ENCODE measurements at regions not wholly inside any gene's neighbourhood (a gene's known extent, or its start where the extent isn't known, plus 50 kb on each side); places are given as distances from the start of the nearest gene placed in this dataset.
"Not testable (repeated sequence)": the region's sequence is repeated elsewhere in the genome, so short reads cannot be mapped to it uniquely, and the experiment has no call there.

DNA sequence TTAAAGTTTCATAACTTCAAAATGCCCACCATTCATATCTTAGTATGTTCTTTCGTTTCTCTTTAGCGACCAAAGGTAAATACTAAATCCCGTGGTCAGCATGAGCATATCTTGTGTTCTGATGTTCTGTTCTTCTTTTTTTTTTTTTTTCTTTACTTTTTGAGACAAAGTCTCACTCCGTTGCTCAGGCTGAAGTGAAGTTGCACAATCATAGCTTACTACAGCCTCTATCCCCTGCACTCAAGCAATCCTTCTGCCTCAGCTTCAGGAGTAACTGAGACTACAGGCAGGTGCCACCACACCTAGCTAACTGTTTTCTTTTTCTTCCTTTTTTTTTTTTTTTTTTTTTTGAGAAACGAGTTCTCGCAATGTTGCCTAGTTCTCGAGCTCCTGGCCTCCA is 60.9 kb upstream of the ATP12A start:
- DNase-seq (ENCODE audit: low read depth, low spot score) = no peak
- no peak overlapping the region for H3K4me3 ChIP-seq (ENCODE audit: low read depth, low read length)
- in situ Hi-C loops (cut with HindIII; ENCODE audit: low sequenced_read_pairs) = no loop called here
- TF ChIP-seq, protein P1, sequence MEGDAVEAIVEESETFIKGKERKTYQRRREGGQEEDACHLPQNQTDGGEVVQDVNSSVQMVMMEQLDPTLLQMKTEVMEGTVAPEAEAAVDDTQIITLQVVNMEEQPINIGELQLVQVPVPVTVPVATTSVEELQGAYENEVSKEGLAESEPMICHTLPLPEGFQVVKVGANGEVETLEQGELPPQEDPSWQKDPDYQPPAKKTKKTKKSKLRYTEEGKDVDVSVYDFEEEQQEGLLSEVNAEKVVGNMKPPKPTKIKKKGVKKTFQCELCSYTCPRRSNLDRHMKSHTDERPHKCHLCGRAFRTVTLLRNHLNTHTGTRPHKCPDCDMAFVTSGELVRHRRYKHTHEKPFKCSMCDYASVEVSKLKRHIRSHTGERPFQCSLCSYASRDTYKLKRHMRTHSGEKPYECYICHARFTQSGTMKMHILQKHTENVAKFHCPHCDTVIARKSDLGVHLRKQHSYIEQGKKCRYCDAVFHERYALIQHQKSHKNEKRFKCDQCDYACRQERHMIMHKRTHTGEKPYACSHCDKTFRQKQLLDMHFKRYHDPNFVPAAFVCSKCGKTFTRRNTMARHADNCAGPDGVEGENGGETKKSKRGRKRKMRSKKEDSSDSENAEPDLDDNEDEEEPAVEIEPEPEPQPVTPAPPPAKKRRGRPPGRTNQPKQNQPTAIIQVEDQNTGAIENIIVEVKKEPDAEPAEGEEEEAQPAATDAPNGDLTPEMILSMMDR (IDR thresholded peaks at IDR 0.05; ENCODE audit: low read depth, low read length) = no peak

DNA sequence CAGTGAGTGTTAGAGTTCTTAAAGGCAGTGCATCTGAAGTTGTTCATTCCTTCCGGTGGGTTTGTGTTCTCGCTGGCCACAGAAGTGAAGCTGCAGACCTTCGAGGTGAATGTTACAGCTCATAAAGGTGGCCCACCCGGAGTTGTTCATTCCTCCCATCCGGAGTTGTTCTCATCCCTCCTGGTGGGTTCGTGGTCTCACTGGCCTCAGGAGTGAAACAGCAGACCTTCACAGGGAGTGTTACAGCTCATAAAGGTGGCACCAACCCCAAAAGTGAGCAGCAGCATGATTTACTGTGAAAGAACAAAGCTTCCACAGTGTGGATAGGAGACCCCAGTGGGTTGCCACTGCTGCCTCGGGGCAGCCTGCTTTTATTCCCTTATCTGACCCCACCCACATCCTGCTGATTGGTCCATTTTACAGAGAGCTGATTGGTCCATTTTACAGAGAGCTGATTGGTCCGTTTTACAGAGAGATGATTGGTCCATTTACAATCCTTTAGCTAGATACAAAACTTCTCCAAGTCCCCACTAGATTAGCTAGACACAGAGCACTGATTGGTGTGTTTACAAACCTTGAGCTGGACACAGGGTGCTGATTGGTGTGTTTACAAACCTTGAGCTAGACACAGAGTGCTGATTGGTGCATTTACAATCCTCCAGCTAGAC is 57.6 kb upstream of the ATP12A start:
- H3K4me3 ChIP-seq (ENCODE audit: low read depth, low read length); in situ Hi-C loops (cut with HindIII; ENCODE audit: low sequenced_read_pairs); DNase-seq (ENCODE audit: low read depth, low spot score): not testable (repeated sequence)

DNA sequence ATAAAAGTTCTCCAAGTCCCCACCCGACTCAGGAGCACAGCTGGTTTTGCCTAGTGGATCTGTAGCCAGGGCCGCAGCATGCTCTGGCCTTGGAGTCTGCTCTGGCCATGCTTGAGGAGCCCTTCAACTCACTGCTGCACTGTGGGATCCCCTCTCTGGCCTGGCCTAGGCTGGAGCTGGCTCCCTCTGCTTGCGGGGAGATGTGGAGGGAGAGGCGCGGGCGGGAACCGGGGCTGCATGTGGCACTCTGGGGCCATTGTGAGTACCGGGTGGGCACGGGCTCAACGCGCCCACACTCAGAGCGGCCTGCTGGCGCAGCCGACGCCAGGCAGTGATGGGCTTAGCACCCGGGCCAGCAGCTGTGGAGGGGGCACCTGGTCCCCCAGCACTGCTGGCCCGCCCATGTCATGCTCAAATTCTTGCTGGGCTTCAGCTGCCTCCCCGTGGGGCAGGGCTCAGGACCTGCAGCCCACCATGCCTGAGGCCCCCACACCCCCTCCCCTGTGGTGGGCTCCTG is 57.0 kb upstream of the ATP12A start:
- no peak for DNase-seq (ENCODE audit: low read depth, low spot score)

DNA sequence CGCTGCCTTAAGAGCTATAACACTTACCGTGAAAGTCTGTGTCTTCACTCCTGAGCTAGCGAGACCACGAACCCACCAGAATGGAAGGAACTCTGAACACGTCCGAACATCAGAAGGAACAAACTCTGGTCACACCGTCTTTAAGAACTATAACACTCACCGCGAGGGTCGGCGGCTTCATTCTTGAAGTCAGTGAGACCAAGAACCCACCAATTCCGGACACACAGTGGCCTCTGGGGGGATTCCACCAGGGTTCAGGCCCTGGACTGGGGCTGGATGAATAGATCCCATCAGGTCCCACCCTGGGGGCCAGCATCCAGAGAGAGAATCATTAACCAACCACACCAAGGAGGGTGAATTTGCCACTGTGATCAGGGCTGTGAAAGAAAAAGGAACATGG is 55.8 kb upstream of the ATP12A start:
- H3K4me3 ChIP-seq (ENCODE audit: low read depth, low read length) = no peak overlapping the region
- DNase-seq (ENCODE audit: low read depth, low spot score) = no peak
- in situ Hi-C loops (cut with HindIII; ENCODE audit: low sequenced_read_pairs) = no loop called here
- TF ChIP-seq, protein P1 (IDR thresholded peaks at IDR 0.05; ENCODE audit: low read depth, low read length) = no peak

More for the DNA sequence above, 57.0 kb upstream of the ATP12A start:
- TF ChIP-seq, protein P1 (IDR thresholded peaks at IDR 0.05; ENCODE audit: low read depth, low read length) = no peak
- no peak overlapping the region for H3K4me3 ChIP-seq (ENCODE audit: low read depth, low read length)
- in situ Hi-C loops (cut with HindIII; ENCODE audit: low sequenced_read_pairs) = no loop called here

DNA sequence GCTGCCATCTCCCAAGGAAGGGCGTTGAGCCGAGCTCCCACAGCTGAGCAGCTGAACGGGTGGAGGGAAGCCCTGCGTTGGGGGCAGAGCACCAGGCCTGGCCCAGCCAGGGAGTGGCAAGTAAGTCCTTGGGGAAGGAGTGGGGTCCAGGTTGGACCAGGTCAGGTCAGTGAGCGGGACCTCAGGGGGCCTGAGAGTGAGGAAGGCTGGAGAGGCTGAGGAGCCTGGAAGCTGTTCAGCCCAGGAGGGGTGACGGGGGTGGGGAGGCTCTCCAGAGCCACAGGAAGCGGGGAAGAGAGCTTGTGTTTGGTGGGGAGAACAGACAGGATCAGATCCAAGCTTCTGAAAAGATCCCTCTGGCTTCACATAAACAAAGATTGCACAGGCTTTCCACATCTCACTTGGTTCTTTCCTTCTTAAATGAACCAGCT is 55.4 kb upstream of the ATP12A start:
- no peak overlapping the region for H3K4me3 ChIP-seq (ENCODE audit: low read depth, low read length)
- TF ChIP-seq, protein P1 (IDR thresholded peaks at IDR 0.05; ENCODE audit: low read depth, low read length) = no peak
- no peak for DNase-seq (ENCODE audit: low read depth, low spot score)
- in situ Hi-C loops (cut with HindIII; ENCODE audit: low sequenced_read_pairs) = no loop called here

DNA sequence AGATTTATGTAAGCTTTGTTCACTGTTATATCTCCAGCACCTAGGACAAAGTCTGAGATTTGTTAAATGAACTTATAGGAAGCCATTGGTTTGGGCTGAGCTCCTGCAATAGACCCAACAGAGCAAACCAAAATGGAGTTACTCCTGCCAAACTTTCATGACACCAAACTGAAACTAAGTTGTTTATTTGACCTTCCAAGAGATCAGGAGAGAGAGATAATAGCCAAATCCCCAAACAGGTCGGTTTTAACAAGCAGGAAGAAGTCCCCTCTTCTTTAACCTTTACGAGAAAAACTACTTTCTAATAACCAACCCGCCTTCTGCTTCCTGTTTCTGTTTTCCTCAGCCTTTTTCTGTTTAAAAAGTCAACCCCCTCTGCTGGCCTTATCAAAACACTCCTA is 54.9 kb upstream of the ATP12A start:
- in situ Hi-C loops (cut with HindIII; ENCODE audit: low sequenced_read_pairs) = no loop called here
- no peak for DNase-seq (ENCODE audit: low read depth, low spot score)
- no peak overlapping the region for H3K4me3 ChIP-seq (ENCODE audit: low read depth, low read length)
- TF ChIP-seq, protein P1 (IDR thresholded peaks at IDR 0.05; ENCODE audit: low read depth, low read length) = no peak

All from astrocyte of the spinal cord (primary cell).